ENCODE measurements at regions not wholly inside any gene's neighbourhood (a gene's known extent, or its start where the extent isn't known, plus 50 kb on each side); places are given as distances from the start of the nearest gene placed in this dataset.

DNA sequence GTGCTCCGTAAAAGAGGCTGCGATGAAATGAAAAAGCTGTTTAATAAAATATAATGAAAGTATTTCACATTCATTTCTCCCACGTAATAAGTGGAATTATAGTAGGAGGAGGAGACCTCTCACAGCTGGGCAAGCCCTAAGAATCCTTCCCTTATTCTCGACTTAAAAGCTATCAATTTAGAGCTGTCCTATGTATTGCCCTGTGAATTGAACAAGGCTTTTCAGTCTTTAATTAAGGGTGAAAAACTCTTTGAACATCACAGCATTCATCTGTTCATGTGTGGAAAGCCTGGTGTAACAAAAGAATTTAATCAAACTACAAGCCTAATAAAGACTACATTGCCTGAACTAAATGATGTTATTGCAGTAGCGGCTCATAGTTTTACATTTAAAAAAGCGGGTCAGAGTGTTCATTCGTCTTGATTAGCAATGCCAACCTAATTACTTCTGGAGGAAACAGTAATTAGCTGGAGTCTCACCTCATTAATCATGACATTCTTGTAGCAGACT, 142.0 kb downstream of the ETNK1 start:
- TF ChIP-seq, protein P1, sequence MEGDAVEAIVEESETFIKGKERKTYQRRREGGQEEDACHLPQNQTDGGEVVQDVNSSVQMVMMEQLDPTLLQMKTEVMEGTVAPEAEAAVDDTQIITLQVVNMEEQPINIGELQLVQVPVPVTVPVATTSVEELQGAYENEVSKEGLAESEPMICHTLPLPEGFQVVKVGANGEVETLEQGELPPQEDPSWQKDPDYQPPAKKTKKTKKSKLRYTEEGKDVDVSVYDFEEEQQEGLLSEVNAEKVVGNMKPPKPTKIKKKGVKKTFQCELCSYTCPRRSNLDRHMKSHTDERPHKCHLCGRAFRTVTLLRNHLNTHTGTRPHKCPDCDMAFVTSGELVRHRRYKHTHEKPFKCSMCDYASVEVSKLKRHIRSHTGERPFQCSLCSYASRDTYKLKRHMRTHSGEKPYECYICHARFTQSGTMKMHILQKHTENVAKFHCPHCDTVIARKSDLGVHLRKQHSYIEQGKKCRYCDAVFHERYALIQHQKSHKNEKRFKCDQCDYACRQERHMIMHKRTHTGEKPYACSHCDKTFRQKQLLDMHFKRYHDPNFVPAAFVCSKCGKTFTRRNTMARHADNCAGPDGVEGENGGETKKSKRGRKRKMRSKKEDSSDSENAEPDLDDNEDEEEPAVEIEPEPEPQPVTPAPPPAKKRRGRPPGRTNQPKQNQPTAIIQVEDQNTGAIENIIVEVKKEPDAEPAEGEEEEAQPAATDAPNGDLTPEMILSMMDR (IDR thresholded peaks at IDR 0.05; ENCODE audit: low read depth, low read length, poor library complexity, severe bottlenecking): no peak
- no peak for TF ChIP-seq EZH2phosphoT487 (IDR thresholded peaks at IDR 0.05; ENCODE audit: borderline replicate concordance, low read length)
